Brain microvascular endothelial cell (primary cell): ENCODE measurements at regions not wholly inside any gene's neighbourhood (a gene's known extent, or its start where the extent isn't known, plus 50 kb on each side); places are given as distances from the start of the nearest gene placed in this dataset.
"Not testable (repeated sequence)": the region's sequence is repeated elsewhere in the genome, so short reads cannot be mapped to it uniquely, and the experiment has no call there.

Source experiments
- DNase-seq: peaks from one replicate; pipeline ENCODE4 v3.0.0-alpha.2; 2020
- H3K27ac ChIP-seq: fragments of 250-450 bp; sonication (Bioruptor Pico); 2 replicates; pipeline ENCODE4 v1.5.1; 2020; ENCODE audit warnings: mild to moderate bottlenecking, moderate library complexity
- H3K27me3 ChIP-seq: fragments of 250-450 bp; sonication (Bioruptor Pico); replicated peaks from 2 replicates; pipeline ENCODE4 v1.5.1; 2020; ENCODE audit warnings: mild to moderate bottlenecking
- H3K36me3 ChIP-seq: fragments of 250-450 bp; sonication (Bioruptor Pico); replicated peaks from 2 replicates; pipeline ENCODE4 v1.5.1; 2020; ENCODE audit warnings: mild to moderate bottlenecking
- H3K4me3 ChIP-seq: 2 replicates; pipeline ENCODE4 v1.5.1; 2011; ENCODE audit warnings: low read depth, mild to moderate bottlenecking, control low read depth, low read length, moderate library complexity
- CTCF ChIP-seq: IDR thresholded peaks from 2 replicates; pipeline ENCODE4 v1.5.1; 2011; ENCODE audit warnings: low read depth, mild to moderate bottlenecking, moderate library complexity, low read length, control low read depth, inconsistent platforms; ENCODE audit errors: missing control alignments
- in situ Hi-C: cut with HindIII; loops from 2 replicates; pipeline ENCODE4 v1.10.0; 2017; ENCODE audit warnings: low sequenced_read_pairs, low pct_ligation_motif_present

DNA sequence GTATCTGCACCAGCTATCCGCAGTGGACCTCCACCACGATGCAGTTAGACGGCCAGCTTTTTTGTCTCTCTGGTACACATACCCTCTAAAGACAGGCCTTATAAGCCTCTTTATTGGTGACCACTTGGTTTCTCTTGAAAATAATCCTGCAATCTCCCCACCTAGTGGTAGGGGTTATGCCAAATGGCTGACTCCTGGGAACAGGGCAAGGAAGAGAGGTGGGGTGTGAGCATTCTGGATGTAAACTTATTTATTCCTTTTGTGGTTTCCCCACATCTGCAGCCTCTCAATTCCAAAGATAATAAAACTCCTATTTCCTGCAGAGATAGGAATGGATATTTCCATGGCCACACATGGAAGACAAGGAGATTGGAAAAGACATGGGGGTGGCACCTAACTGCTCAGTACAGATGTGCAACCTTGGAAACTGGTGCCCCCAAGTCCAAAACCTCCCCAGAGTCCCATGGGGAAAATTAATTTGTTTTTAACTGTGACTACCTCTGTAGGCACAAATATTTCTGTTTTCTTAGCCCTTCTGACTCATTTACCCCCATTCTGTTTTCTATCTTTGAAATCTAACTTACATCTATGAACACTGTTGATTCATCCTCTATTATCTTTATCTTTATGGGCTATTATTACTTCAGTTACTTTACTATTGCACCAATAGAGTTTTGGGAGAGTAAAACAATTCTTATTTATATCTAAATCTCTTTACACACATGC, 112.7 kb upstream of the TSHZ3 start:
- Histone ChIP-seq H3K27me3 (no peaks in the 10 kb centered on the region), H3K4me3 (no peak overlapping the region), H3K27ac (no peak overlapping the region), H3K36me3 (no peaks in the 10 kb centered on the region)
- no peak for TF ChIP-seq CTCF
- in situ Hi-C loops: no loop called here
- no peak for DNase-seq

- TF ChIP-seq CTCF: no peak
- in situ Hi-C loops: no loop called here
Observed at GRCh38 chr19:31470229-31470939, 121.1 kb upstream of the TSHZ3 start.

DNA sequence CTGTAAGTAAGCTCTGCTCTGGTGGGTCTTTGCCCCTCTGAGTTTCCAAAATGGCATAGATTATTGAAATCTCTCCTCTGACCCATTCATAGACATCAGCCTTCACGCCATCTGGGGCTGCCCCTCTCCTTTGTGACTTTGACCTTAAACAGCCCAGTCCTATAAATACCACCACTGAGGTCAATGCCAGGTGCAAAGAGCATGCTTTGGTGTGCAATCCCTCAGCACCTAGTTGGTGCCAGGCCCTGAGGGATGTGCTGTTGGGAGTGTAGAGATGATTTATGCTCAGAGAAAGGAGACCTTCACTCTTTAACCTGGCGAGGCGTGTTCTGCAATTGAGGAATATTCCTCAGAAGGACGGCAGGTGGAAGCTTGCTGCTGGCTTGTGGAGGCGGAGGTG, 121.7 kb upstream of the TSHZ3 start:
- Histone ChIP-seq H3K27me3 (no peaks in the 10 kb centered on the region), H3K27ac (no peak overlapping the region), H3K36me3 (no peaks in the 10 kb centered on the region), H3K4me3 (no peak overlapping the region)
- no peak for DNase-seq
- no peak for TF ChIP-seq CTCF
- in situ Hi-C loops: no loop called here

More at GRCh38 chr19:31470229-31470939, 121.1 kb upstream of the TSHZ3 start:
- Histone ChIP-seq H3K27ac (no peak overlapping the region), H3K4me3 (no peak overlapping the region), H3K27me3 (no peaks in the 10 kb centered on the region), H3K36me3 (no peaks in the 10 kb centered on the region)
- no peak for DNase-seq

DNA sequence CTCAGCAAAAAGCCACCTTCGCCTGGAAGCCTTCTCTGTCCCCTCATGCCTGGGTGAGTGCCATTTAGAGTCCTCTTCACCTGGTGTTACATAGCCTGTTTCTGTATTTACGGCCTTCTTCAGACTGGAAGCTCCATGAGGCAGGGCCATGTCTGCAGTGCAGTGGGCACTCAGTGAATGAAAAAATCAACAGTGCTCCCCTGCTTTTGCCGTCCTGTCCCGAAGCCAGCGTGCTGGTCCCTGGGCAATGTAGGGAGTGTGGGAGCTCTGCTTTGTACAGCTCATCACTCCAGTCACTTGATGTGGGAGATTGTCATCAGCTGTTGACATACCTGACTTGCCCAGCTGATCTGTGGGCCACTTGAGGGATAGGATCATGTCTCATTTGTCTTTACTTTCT, 129.0 kb upstream of the TSHZ3 start:
- in situ Hi-C loops: no loop called here
- H3K27ac ChIP-seq: no peak overlapping the region
- H3K4me3 ChIP-seq: no peak overlapping the region
- TF ChIP-seq CTCF: no peak
- H3K27me3 ChIP-seq: no peaks in the 10 kb centered on the region
- H3K36me3 ChIP-seq: no peaks in the 10 kb centered on the region
- DNase-seq: no peak

- no peak for TF ChIP-seq CTCF
- in situ Hi-C loops: no loop called here
- DNase-seq: no peak
Observed at GRCh38 chr19:31483226-31483857, 134.1 kb upstream of the TSHZ3 start.

GRCh38 chr19:31484858-31485410, 135.7 kb upstream of the TSHZ3 start:
- in situ Hi-C loops, H3K36me3 ChIP-seq, H3K27me3 ChIP-seq, H3K27ac ChIP-seq, DNase-seq, H3K4me3 ChIP-seq: not testable (repeated sequence)

More at GRCh38 chr19:31483226-31483857, 134.1 kb upstream of the TSHZ3 start:
- Histone ChIP-seq H3K27ac (no peak overlapping the region), H3K27me3 (no peaks in the 10 kb centered on the region), H3K4me3 (no peak overlapping the region), H3K36me3 (no peaks in the 10 kb centered on the region)
